ENCODE measurements at regions not wholly inside any gene's neighbourhood (a gene's known extent, or its start where the extent isn't known, plus 50 kb on each side); places are given as distances from the start of the nearest gene placed in this dataset.

DNA sequence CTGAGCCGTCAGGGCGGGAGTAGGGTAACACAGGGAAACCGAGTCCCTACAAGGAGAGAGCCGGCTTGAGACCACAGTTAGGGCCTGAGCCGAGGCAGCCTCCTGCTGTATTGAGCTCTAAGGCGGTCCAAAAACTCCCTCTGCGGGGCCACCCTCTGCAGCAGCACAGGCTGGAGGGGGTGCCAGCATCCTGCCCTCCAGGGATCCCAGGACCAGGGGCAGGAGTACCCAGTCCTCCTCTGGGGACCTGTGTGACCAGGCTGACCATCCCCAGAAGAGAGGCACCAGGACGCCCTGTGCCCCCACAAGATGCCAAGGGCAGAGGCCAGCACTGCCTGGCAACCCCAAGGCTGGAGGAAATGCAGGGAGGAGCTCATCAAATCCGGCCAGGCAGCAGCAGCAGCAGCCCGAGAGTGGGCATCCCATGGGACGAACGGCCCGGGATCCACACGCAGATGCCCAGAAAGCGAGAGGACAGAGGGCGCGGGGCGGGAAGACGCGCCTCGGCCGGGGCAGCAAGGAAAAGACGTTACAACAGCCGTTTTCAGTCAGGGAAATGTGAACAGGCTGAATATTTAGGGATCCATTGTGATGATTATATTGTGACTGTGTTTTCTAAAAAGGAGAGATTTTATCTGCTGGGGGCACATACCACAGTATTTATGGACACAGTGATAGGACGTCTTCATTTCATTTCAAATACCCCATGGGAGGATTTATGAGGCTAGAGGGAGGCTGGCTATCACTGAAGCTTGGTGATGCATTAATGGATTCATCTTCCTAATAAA lies 57.1 kb upstream of the COL18A1 start:
- Histone ChIP-seq H3K27me3 (ENCODE audit: control insufficient read depth in 1 of 2, insufficient read depth in 1 of 2, low read length in 2 of 2) (peaks cover 0 to 13% of the 10 kb centered on the region in 2 experiments), H3K9ac (ENCODE audit: low read length) (no peak overlapping the region), H3K36me3 (ENCODE audit: control insufficient read depth in 1 of 2, insufficient read depth in 2 of 2, low read depth in 1 of 2, low read length in 2 of 2) (no peaks in the 10 kb centered on the region), H2BK120ac (ENCODE audit: low read depth, low read length) (no peak overlapping the region), H2BK12ac (ENCODE audit: low read length in 2 of 2) (peak overlapping the region in 1 of 2 experiments; percentile 23), H2AFZ (ENCODE audit: low read depth, low read length) (no peak overlapping the region), H3K27ac (ENCODE audit: low read length, poor library complexity, severe bottlenecking) (no peak overlapping the region), H3K4me3 (ENCODE audit: insufficient read depth in 1 of 2, low read depth in 1 of 2, low read length in 2 of 2) (no peak overlapping the region), H3K4me1 (ENCODE audit: control insufficient read depth, insufficient read depth, low read depth, low read length) (peaks cover 23% of the 10 kb centered on the region), H2BK5ac (ENCODE audit: low read depth, low read length, poor library complexity, severe bottlenecking) (no peak overlapping the region), H3K4ac (ENCODE audit: low read depth in 1 of 2, low read length in 2 of 2) (peak overlapping the region; percentile 24 to 92), H3K4me2 (ENCODE audit: low read length, poor library complexity, severe bottlenecking) (no peak overlapping the region), H3K18ac (ENCODE audit: low read depth in 1 of 2, low read length in 2 of 2) (peak overlapping the region; percentile 68 to 72), H2AK5ac (ENCODE audit: low read length, severe bottlenecking) (peak overlapping the region; percentile 29), H4K91ac (ENCODE audit: low read length) (peak overlapping the region; percentile 84), H3K9me3 (ENCODE audit: control insufficient read depth, low read length) (no peaks in the 10 kb centered on the region), H4K8ac (ENCODE audit: low read length) (peak overlapping the region; percentile 80), H3K79me1 (replicated peaks; ENCODE audit: low read length, poor library complexity, severe bottlenecking) (no peaks in the 10 kb centered on the region), H3K23ac (ENCODE audit: low read length in 2 of 2) (no peak overlapping the region), H3K14ac (ENCODE audit: low read length in 2 of 2) (no peak overlapping the region), H2BK15ac (ENCODE audit: low read depth, poor library complexity, severe bottlenecking) (peak overlapping the region; percentile 55)
- 83% methylated on average over 24 of the region's 25 CpGs for WGBS
- no peak for DNase-seq

DNA sequence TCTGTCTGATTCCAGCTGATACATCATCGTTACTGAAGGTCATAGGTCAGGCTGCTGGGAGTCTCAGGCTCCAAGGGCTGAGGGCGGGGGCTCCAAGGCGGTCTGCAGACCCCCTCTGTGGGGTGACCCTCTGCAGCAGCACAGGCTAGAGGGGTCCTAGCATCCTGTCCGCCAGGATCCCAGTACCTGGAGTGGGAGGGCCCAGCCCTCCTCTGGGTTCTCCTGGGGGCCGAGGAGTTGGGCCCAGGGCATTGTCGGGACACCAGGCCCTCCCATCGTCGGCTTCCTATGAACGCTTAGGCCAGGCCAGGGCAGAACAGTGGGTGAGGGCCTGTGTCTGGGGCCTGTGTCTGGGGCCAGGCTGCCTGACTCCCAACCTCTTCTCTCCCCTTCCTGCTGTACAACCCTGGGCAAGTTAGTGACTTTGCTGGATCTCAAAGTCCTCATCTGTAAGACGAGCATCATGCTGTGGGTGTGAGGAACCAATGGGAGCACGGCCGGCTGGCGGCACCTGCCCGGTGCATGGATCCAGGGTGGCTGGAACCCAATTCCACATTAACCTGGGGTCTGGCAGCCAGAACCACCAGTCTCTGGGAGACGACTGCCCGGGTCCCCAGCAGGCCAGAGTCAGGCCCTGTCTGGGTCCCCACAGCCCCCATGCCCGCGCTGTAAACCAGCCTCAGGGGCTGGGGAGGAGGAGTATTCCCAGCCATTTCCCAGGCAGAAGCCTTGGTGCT lies 56.2 kb upstream of the COL18A1 start:
- peak overlapping the region; percentile 24 to 65 for H2BK12ac ChIP-seq (ENCODE audit: low read length in 2 of 2)
- H3K36me3 ChIP-seq (ENCODE audit: control insufficient read depth in 1 of 2, insufficient read depth in 2 of 2, low read depth in 1 of 2, low read length in 2 of 2): no peaks in the 10 kb centered on the region
- peak overlapping the region; percentile 28 to 83 for H3K18ac ChIP-seq (ENCODE audit: low read depth in 1 of 2, low read length in 2 of 2)
- no peak overlapping the region for H3K23ac ChIP-seq (ENCODE audit: low read length in 2 of 2)
- H3K27me3 ChIP-seq (ENCODE audit: control insufficient read depth in 1 of 2, insufficient read depth in 1 of 2, low read length in 2 of 2): peaks cover 0 to 13% of the 10 kb centered on the region in 2 experiments
- no peak overlapping the region for H3K14ac ChIP-seq (ENCODE audit: low read length in 2 of 2)
- no peak overlapping the region for H3K9ac ChIP-seq (ENCODE audit: low read length)
- H2AFZ ChIP-seq (ENCODE audit: low read depth, low read length): no peak overlapping the region
- 85% methylated on average over 16 of the region's 18 CpGs for WGBS
- peak overlapping the region; percentile 12 for H2BK120ac ChIP-seq (ENCODE audit: low read depth, low read length)
- peak overlapping the region; percentile 53 to 65 for H3K4ac ChIP-seq (ENCODE audit: low read depth in 1 of 2, low read length in 2 of 2)
- peaks cover 27% of the 10 kb centered on the region for H3K4me1 ChIP-seq (ENCODE audit: control insufficient read depth, insufficient read depth, low read depth, low read length)
- H4K8ac ChIP-seq (ENCODE audit: low read length): peak overlapping the region; percentile 66
- H3K4me3 ChIP-seq (ENCODE audit: insufficient read depth in 1 of 2, low read depth in 1 of 2, low read length in 2 of 2): no peak overlapping the region
- no peak overlapping the region for H3K27ac ChIP-seq (ENCODE audit: low read length, poor library complexity, severe bottlenecking)
- no peaks in the 10 kb centered on the region for H3K79me1 ChIP-seq (replicated peaks; ENCODE audit: low read length, poor library complexity, severe bottlenecking)
- no peak overlapping the region for H2AK5ac ChIP-seq (ENCODE audit: low read length, severe bottlenecking)
- H4K91ac ChIP-seq (ENCODE audit: low read length): peak overlapping the region; percentile 52
- no peak overlapping the region for H2BK5ac ChIP-seq (ENCODE audit: low read depth, low read length, poor library complexity, severe bottlenecking)
- H3K4me2 ChIP-seq (ENCODE audit: low read length, poor library complexity, severe bottlenecking): no peak overlapping the region
- no peaks in the 10 kb centered on the region for H3K9me3 ChIP-seq (ENCODE audit: control insufficient read depth, low read length)
- H2BK15ac ChIP-seq (ENCODE audit: low read depth, poor library complexity, severe bottlenecking): peak overlapping the region; percentile 44
- no peak for DNase-seq

DNA sequence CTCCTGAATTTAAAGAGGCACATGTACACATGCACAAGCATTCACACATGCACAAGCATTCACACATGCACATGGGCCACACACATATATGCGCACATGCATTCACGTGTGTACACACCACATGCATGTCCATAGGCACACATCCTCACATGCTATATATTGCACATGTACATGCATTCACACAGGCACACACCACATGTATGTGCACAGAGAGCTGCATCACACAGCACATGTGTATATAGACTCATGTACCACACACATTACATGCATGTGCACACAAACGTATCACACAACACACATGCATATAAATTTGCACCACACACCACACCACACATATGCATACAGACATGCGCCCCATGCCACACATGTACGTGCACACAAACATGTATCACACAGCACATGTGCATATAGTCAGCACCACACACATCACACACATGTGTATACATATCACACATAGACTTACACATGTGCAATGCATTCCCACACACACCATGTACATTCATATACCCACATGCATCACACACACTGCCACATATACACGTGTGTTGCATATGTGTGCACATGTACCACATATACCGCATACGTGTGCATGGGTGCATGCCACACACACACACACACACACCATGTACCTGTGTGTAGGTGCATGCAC lies 54.6 kb upstream of the COL18A1 start:
- Histone ChIP-seq H2BK120ac (ENCODE audit: low read depth, low read length) (peak overlapping the region; percentile 59), H3K4ac (ENCODE audit: low read depth in 1 of 2, low read length in 2 of 2) (no peak overlapping the region), H3K27me3 (ENCODE audit: control insufficient read depth in 1 of 2, insufficient read depth in 1 of 2, low read length in 2 of 2) (peaks cover 0 to 10% of the 10 kb centered on the region in 2 experiments), H2BK15ac (ENCODE audit: low read depth, poor library complexity, severe bottlenecking) (no peak overlapping the region), H3K4me3 (ENCODE audit: insufficient read depth in 1 of 2, low read depth in 1 of 2, low read length in 2 of 2) (peak overlapping the region in 1 of 2 experiments; percentile 34), H3K27ac (ENCODE audit: low read length, poor library complexity, severe bottlenecking) (no peak overlapping the region), H3K9me3 (ENCODE audit: control insufficient read depth, low read length) (no peaks in the 10 kb centered on the region), H4K91ac (ENCODE audit: low read length) (peak overlapping the region; percentile 27), H3K36me3 (ENCODE audit: control insufficient read depth in 1 of 2, insufficient read depth in 2 of 2, low read depth in 1 of 2, low read length in 2 of 2) (no peaks in the 10 kb centered on the region), H3K79me1 (replicated peaks; ENCODE audit: low read length, poor library complexity, severe bottlenecking) (no peaks in the 10 kb centered on the region), H2AK5ac (ENCODE audit: low read length, severe bottlenecking) (no peak overlapping the region), H3K4me2 (ENCODE audit: low read length, poor library complexity, severe bottlenecking) (no peak overlapping the region), H3K4me1 (ENCODE audit: control insufficient read depth, insufficient read depth, low read depth, low read length) (peaks cover 27% of the 10 kb centered on the region), H2AFZ (ENCODE audit: low read depth, low read length) (no peak overlapping the region), H3K18ac (ENCODE audit: low read depth in 1 of 2, low read length in 2 of 2) (peak overlapping the region; percentile 2 to 67), H3K23ac (ENCODE audit: low read length in 2 of 2) (no peak overlapping the region), H3K14ac (ENCODE audit: low read length in 2 of 2) (peak overlapping the region in 1 of 2 experiments; percentile 45), H4K8ac (ENCODE audit: low read length) (no peak overlapping the region), H3K9ac (ENCODE audit: low read length) (peak overlapping the region; percentile 64), H2BK5ac (ENCODE audit: low read depth, low read length, poor library complexity, severe bottlenecking) (no peak overlapping the region), H2BK12ac (ENCODE audit: low read length in 2 of 2) (peak overlapping the region; percentile 1 to 30)
- WGBS: 91% methylated on average over 8 of the region's 8 CpGs
- DNase-seq: no peak

Measured in mesenchymal stem cell (in vitro differentiated cells and primary cell).